Upper lobe of left lung (tissue), 4 donors: ENCODE measurements at regions not wholly inside any gene's neighbourhood (a gene's known extent, or its start where the extent isn't known, plus 50 kb on each side); places are given as distances from the start of the nearest gene placed in this dataset.

ENCODE experiments used
- CTCF ChIP-seq, 6 experiments: fragments of 450-650 bp in 4 of 6; fragments of 200-600 bp in 2 of 6; sonication (generic) in 2 of 6; IDR thresholded peaks; one replicate each; pipeline ENCODE4 v1.5.1; 2016 to 2019; ENCODE audit warnings: antibody characterized with exemption in 6 of 6
- EP300 ChIP-seq, 4 donors: sonication (generic); formaldehyde crosslinking; IDR thresholded peaks; one replicate each; pipeline ENCODE4 v1.5.1; 2017; ENCODE audit warnings: antibody characterized with exemption in 4 of 4, control low read depth in 2 of 4
- POLR2A ChIP-seq, 4 donors: fragments of 450-650 bp; IDR thresholded peaks; one replicate each; pipeline ENCODE4 v1.5.1; 2016 to 2017; ENCODE audit warnings: antibody characterized with exemption in 4 of 4, mild to moderate bottlenecking in 2 of 4
- POLR2AphosphoS5 ChIP-seq, 2 donors: sonication (generic); formaldehyde crosslinking; IDR thresholded peaks; one replicate each; pipeline ENCODE4 v1.5.1; 2017; ENCODE audit warnings: antibody characterized with exemption in 2 of 2

GRCh38 chr2:12895017-12895416 lies 178.3 kb downstream of the TRIB2 start:
- TF ChIP-seq CTCF (IDR thresholded peaks at IDR 0.05) (no peak), POLR2AphosphoS5 (IDR thresholded peaks at IDR 0.05) (no peak), POLR2A (IDR thresholded peaks at IDR 0.05) (no peak), EP300 (IDR thresholded peaks at IDR 0.05) (no peak)
